Retina (tissue), 1 donor: ENCODE measurements at regions not wholly inside any gene's neighbourhood (a gene's known extent, or its start where the extent isn't known, plus 50 kb on each side); places are given as distances from the start of the nearest gene placed in this dataset.
"Not testable (repeated sequence)": the region's sequence is repeated elsewhere in the genome, so short reads cannot be mapped to it uniquely, and the experiment has no call there.

Experiments used
- DNase-seq: peaks from one replicate; pipeline ENCODE4 v3.0.0-alpha.2; 2016

DNA sequence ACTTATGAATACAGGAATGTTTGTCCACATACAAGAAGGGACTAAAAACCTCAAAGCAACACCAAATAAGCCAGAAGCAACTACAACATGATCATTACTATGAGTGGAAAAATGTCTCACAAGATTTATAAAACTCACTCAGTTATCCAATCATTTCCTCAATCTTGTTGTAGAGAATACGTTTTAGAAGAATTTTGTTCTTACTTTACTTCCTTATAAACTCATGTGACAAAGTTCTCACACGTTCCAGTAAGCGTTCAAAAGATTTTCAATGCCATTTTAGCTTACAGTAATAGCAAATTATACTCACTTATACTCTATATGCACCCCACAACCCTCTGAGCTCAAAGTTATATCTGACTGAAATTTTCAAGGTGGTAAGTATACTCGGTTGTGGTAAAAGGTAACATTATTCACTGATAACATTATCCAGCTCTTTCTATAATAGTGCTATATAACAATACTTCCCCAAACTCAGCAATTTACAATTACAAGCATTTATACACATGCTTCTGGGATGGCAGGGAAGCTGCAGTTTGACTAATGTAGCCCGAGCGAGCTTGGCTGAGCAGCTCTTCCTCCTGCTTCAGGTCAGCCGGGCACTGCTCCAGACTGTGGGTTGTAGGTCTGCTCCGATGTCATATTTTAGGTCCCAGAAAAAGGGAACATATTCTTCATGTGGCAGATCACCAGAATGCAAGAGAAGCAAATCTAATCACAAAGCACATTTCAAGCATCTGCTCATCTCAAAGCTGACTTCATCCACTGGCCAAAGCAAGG lies 226.3 kb downstream of the RCHY1 start:
- no peak for DNase-seq

DNA sequence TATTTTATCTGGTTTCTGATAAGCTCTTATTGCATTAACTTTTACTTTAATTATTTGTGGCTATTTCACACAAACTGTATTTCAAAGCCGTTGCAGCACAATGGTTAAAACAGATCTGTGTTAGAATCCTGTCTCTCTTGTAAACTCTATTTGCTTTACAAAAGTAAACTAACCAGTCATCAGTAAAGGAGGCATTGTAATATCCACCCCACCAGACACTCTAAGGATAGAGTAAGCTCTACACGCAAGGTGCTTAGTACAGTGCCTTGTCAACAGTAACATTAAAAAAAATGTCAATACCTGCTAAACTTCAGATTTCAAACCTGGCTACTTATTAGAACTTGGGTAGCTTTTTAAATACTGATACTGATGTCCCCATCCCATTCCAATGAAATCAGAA lies 228.4 kb downstream of the RCHY1 start:
- DNase-seq = no peak

DNA sequence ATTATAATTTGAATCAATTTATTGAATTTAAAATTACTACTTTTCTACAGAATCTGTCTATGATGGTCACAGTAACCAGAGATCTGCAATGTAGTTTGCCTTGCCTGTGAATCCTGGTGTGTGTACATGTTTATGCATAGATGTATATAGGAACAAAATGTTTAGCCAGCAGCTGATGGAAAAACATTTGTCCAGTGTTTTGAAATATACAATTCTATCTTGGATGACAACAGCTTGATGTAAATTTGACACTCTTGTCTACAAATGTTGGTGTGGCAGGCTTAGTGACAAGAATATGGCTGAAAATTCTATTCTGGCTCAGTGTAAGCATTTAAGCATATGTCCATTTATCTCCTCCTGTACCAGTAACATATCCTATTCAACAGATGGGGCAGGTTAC lies 229.4 kb downstream of the RCHY1 start:
- DNase-seq = no peak

DNA sequence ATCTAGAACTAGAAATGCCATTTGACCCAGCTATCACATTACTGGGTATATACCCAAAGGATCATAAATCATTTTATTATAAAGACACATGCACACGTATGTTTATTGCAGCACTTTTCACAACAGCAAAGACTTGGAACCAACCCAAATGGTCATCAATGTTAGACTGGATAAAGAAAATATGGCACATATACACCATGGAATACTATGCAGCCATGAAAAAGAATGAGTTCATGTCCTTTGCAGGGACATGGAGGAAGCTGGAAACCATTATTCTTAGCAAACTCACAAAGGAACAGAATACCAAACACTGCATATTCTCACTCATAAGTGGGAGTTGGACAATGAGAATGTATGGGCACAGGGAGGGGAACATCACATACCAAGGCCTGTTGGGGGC lies 233.7 kb downstream of the RCHY1 start:
- DNase-seq = not testable (repeated sequence)

DNA sequence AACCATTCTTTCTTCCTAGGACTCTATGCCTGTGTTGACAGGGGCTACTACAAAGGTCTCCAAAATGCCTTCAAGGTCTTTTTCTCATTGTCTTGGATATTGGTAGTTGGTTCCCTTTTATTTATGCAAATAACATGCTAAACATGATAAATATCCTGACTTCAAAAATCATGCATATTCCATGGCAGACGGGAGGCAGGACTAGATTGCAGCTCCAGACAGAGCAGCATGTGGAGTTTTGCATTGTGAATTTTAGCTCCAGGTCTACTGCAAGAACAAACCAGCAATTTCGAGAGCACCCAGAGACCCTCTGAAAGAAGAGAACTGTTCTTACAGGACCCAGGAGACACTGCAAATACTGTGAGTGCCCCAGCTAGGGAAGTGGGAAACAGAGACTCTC lies 254.9 kb downstream of the RCHY1 start:
- no peak for DNase-seq

DNA sequence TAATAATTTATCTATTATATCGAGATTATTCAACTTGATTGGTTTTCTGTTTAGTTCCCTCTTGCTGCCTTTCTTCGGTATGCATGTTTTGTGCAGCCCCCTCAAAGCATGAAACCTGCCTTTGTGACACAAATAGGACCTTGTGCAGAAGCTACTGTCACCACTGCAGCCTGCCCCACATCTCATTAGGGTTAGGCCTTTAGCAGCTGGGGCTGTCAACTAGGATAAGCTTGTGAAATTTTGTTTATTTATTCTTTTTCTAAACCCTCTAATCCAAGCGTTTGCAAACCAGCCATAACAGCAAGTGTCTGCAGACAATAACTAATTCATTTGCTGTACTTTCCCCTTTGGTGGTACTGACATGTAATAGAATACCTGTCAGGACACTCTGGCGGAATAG lies 258.9 kb downstream of the RCHY1 start:
- DNase-seq = no peak

DNA sequence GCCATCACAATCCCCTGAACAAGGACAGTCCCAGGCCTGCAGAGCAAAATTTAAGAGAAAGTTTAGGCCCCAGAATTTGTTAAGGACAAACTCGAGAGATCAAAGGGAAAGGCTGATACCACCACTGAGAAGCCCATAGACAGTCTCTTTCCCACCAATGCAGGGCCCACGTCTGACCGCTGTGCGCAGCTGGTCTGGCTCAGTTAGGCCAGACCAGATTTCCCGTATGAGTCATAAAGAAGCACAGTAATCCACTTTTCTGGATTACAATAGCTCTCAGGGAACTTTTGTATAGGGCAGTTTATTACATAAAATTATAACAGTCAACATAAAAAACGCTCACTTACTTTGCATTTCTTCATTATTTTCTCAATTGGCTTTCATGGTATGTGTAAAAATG lies 259.5 kb downstream of the RCHY1 start:
- no peak for DNase-seq

DNA sequence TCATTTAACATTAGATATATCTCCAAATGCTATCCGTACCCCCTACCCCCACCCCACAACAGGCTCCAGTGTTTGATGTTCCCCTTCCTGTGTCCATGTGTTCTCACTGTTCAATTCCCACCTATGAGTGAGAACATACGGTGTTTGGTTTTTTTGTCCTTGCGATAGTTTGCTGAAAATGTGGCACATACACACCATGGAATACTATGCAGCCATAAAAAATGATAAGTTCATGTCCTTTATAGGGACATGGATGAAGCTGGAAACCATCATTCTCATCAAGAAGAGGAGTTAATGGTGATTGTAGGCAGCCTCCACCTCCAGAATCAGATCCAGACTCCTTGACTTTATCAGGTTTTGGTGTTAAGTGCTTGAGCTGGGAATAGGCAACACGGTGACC lies 261.1 kb downstream of the RCHY1 start:
- DNase-seq = not testable (repeated sequence)

DNA sequence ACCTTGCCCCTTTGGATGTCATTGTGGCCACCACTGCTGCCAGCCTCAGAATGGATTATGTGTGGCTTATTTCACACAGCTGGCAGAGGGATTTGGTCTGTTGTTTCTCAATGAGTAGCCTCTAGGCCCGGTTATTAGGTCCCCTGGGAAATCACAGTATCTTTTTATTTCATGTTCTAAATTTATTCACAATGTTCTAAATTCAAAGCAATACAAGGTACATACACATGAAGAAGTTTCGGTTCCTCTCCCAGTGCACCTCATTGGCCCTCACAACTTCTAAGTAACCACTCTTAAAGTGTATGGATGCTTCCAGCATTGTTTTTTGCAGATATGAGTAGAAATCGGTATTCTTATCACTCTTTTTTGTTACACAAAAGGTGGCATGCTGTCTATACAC lies 262.7 kb downstream of the RCHY1 start:
- no peak for DNase-seq

DNA sequence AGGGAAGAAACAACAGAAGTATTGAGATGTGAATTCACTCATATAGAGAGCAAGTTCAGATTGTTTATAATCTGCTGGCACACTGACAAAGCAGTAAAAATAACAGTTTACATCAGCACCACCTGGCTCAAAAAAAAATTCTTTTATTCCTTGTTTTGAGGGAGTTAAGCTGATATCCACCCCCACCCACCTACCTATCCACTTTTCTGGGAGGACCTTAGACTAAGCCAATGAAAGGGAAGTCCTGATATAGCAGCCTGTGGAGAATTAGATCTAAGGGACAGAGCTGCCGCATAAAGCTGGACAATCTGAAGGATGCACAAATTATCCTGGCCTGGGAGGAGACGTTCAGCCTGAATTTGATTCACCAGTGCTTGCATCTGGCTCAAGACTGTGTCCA lies 264.5 kb downstream of the RCHY1 start:
- no peak for DNase-seq

DNA sequence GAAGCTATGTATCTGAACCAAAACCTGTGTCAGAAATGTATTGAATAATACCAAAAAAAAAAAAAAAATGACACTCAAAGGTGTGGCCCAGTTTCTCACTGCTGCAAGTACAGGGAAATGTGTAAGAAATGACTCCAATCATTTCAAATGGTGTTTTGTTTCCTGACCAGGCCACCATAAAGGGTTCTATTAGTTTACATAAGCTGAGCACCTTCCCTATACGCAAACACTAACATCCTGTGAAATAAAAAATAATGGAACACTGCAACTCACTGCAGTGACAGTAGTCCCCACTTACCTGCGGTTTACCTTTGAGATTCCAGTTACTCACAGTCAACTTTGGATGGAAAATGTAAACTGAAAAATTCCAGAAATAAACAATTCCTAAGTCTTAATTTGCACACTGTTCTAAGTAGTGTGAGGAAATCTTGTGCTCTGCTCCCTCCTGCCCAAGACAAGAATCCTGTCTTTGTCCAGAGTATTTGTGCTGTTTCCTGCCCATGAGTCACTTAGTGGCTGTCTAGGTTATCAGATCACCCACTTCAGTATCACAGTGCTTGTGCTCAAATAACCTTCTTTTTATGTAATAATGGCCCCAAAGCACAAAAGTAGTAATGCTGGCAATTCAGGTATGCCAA lies 265.3 kb downstream of the RCHY1 start:
- no peak for DNase-seq

DNA sequence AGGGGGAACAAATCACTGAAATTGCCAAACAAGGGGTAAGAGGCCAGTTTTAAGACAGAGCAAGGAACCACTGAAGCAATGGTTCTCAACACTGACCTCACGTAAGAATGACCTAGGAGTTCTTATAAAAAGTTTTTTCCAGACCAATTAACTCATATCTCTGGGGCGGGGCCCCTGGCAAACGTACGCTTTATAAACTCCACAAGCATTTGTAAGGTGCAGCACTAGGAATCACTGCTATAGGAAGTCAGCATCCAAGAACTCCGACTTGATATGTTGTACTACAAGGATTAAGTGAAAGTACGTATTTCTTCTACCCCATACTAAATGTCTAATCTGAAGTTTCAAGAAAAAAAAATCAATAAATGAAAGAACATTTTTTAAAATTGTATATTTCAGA lies 269.9 kb downstream of the RCHY1 start:
- no peak for DNase-seq

DNA sequence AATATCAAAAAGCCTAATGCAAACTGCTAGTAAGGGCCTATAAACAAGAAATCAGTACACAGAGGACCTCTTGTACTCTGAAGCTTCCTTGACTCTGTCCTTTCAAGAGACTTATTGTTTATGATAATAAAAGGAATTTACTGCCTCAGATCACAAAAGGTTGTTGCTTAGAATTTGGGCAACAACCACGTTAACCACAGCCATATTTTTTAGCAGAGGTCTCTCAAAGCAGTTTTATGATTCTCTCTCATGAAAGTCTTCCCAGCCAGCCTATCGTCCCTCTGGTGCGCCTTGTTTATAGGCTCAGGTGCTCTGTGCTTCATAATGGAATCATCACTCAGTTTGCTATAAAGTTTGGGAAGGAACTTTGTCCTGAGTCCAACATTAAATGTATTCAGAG lies 270.6 kb downstream of the RCHY1 start:
- no peak for DNase-seq

DNA sequence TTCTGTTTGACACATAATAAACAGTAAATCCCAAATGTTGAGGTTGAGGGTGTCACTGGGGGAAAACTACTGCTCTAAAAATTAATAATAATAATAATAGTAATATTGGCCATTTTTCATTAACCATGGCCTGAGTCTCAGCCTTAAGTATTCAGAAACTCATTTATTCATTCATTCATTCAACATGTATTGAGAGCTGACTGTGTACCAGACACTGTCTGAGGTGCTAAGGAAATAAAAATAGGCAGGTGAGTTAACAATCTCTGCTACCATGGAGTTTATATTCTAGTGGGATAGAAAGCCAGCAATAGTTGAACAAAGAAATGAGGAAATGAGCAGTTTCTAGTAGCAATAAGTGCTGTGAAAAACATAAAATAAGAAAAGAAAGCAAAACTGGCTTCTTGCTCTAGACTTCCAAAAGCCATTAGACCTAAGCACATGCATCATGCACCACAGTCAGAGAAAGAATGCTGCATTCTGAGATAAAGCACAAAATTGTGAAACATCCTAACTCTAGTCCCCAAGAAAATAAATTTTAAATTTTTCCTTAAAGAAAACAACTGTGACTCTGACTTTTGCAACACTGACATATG lies 278.7 kb downstream of the RCHY1 start:
- no peak for DNase-seq

DNA sequence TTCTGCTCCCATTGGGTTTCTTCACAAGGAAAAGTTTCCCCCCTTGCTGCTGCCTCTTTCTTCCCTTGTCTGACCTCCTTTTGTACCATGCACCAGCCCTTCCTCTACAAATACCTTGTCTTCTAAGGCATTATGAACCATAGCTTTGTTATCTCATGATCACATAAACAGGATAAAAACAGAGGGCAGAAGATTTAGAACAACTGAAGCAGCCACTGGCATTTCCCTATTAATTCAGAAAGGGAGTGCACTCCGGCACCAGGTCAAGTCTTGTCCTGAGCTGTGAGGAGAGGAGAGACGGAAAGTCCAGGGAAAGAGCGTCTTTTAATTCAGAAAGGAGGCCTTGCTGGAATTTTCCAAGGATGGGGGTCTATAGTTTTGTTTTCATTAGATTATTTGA lies 281.7 kb downstream of the RCHY1 start:
- no peak for DNase-seq

DNA sequence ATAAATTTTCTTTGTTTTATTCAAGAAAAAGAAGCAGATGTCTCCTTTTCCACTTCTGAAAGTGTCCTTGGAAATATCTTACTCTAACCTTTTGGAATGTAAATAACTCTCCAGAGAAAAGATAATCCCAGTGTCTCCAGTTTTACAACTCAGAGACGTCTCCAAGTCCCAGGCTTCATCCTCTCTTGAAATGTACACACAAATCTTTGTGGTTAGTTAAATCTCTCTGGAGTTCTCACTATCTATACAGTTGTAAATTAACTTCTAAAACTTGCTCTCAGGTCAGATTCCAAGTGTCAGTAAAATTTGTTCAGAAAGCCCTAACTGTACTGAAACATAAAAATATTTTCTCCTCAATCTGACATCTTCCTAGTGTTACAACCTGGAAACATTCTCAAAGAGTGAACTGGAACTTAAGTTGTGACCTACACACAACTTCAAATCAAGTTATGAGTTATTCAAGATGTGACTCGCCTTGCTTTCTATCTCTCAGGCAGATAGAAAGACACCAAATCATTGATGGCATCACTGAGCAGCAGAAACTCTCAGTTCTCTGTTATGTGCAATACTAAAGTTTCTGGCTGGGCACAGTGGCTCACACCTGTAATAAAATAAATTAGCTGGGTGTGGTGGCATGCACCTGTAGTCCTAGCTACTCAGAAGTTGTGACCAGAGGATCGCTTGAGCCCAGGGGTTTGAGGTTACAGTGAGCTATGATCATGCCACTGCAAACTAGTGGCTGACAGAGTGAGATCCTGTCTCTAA lies 284.2 kb downstream of the RCHY1 start:
- DNase-seq = no peak

DNA sequence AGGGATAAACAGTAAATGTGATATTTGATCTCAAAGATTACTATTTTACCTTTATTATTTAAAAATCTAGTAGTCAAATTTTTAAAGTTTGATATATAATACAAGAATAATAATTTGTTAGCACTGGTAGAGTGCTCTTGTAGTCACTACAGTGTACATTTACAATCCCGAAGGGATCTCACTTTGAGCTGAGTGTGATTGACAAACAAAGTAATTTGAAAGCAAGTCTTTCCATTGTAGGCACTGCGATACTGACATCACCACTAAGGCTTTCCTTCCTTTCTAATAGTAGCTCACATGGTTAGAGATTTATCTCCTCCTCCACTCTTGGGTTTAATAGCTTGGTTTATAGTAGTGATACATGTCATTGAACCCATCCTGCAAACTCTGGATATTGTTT lies 280.6 kb downstream of the PARM1 start:
- DNase-seq = no peak

DNA sequence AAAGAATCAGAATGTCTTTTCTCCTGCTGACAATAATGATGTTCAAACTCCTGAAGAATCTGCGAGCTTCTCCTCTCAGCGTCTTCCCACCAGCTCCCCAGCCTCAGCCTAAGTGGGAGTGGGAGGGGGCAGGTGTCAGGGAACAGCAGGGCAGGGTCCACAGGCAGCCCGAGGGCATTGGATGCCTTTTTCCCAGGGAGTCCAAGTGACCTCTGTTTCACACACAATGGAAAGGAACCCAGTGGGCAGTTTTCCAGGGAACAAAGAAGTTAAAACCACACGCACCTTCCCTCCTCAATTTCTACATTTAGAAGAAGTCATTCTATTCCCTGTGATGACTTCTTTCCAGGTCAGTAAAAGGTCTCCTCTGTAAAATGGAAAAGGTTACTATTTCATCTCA lies 278.5 kb downstream of the PARM1 start:
- DNase-seq = no peak

DNA sequence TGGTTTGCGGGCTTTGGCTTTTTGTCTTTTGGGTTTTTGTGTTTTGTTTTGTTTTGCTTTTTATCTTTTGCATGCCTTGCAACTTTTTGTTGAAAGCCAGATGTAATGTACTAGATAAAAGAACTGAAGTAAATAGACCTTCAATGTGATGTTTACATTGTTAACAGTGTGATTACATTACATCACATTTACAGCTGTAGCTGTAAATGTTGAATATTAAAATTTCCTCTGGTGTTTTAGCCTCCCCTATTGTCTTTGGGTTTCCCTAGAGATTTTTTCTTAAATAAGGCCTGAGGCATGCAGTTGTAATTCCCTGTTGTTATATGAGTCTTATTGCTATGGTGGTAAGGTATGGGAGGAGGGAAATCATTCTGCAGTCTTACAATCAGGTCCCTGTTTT lies 275.0 kb downstream of the PARM1 start:
- DNase-seq = no peak

DNA sequence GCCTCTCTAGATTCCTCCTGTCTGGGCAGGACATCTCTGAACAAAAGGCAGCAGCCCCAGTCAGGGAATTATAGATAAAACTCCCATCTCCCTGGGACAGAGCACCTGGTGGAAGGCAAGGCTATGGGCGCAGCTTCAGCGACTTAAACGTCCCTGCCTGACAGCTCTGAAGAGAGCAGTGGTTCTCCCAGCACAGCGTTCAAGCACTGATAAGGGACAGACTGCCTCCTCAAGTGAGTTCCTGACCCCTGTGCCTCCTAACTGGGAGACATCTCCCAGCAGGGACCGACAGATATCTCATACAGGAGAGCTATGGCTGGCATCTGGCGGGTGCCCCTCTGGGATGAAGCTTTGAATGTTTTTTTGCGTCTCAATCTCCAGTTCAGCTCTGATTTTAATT lies 262.2 kb downstream of the PARM1 start:
- no peak for DNase-seq

DNA sequence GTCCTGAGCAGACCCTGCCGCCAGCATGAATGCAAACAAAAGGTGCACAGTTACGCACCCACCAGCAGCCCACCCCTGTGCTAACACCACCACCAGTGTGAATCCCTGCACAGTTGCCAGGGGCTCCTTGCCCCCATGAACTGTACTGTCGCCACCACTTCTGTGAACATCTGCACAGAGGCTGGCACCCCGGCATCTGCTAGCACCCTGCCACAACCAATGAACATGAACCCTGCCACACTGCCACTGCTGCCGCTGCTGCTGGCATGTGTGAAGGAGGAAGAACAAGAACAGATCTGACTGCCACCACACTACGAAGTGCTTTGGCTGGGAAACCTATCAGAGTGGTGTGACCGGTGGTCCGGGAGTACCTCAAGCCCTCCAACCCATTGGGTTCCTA lies 261.3 kb downstream of the PARM1 start:
- no peak for DNase-seq

DNA sequence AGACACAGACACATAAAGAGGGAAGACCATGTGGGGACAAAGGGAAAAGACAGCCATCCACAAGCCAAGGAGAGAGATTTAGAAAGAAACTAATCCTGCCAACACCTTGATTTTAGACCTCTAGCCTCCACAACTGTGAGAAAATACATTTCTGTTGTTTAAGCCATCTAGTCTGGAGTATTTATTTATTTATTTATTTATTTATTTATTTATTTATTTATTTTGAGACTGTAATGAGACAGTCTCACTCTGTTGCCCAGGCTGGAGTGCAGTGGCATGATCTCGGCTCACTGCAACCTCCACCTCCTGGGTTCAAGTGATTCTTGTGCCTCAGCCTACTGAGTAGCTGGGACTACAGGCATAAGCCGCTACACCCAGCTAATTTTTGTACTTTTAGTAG lies 259.3 kb downstream of the PARM1 start:
- not testable (repeated sequence) for DNase-seq

DNA sequence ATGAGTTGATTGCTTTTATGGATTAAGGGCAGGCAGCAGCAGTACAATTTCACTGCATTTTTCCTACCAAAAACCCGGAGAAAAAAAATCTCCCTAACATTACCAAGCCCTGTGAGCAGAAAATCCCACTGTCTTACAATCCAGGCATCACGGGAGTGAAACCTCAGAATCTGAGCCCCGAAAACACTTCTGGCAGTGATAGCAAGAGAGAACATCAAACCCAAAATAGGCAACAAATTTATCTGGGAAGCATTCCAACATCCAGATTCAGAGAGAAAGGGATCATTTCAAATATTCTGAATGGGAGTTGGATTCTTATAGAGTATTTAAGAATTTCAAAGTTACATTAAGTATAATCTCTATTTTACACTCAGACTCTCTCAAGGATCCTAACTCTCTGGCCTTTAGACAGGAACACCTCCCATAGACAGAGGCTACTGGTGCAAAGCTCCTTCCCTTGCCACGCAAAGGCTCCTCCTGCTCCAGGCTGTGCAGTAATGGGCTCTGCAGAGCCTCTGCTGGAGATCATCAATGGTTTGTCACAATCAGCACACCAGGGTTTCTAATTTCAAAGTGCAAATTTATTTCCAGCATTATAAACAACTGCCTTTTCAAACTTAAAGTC lies 256.9 kb downstream of the PARM1 start:
- DNase-seq = no peak
